H1 (cell line): ENCODE measurements at regions not wholly inside any gene's neighbourhood (a gene's known extent, or its start where the extent isn't known, plus 50 kb on each side); places are given as distances from the start of the nearest gene placed in this dataset.
A peak's percentile ranks its signal among the peaks of the same experiment; 100 is the strongest.

Source experiments
- CTCF ChIA-PET: fragments of 300-600 bp; sonication (Branson Sonifier 250); formaldehyde crosslinking; loops from one replicate; lab custom pipeline; 2021; ENCODE audit not compliant: partially characterized antibody; lab: Charles Lee
- POLR2A ChIA-PET: fragments of 300-600 bp; sonication (Branson Sonifier 250); formaldehyde crosslinking; loops from one replicate; lab custom pipeline; 2021; ENCODE audit warnings: inconsistent platforms; ENCODE audit not compliant: partially characterized antibody; lab: Charles Lee
- DNase-seq, 2 experiments: peaks; one replicate each; pipeline versions ENCODE4 v3.0.0 to v3.0.0-alpha.2; 2010 to 2022; ENCODE audit warnings: low spot score in 2 of 2, low read depth in 1 of 2, mixed read lengths in 1 of 2
- FAIRE-seq: peaks from 2 replicates; lab custom pipeline; 2011; peaks lifted over from hg19 to GRCh38; lab: Jason Lieb, UNC
- H2AFZ ChIP-seq: 2 replicates; pipeline ENCODE4 v1.8.1; 2012; ENCODE audit warnings: low read length, inconsistent platforms
- H2AK5ac ChIP-seq: 2 replicates; pipeline ENCODE4 v1.6.1; 2013; ENCODE audit warnings: low read depth, low read length
- H2BK120ac ChIP-seq: replicated peaks from 2 replicates; pipeline ENCODE3; 2013; ENCODE audit warnings: low read depth, low read length, inconsistent platforms
- H2BK12ac ChIP-seq: 2 replicates; pipeline ENCODE4 v1.6.1; 2013; ENCODE audit warnings: low read depth, low read length
- H2BK15ac ChIP-seq: 2 replicates; pipeline ENCODE4 v1.6.1; 2013; ENCODE audit warnings: low read length
- H2BK20ac ChIP-seq: 2 replicates; pipeline ENCODE4 v1.6.1; 2013; ENCODE audit warnings: low read length
- H2BK5ac ChIP-seq: 2 replicates; pipeline ENCODE4 v1.6.1; 2013; ENCODE audit warnings: low read depth, low read length
- H3K14ac ChIP-seq: 2 replicates; pipeline ENCODE4 v1.6.1; 2013; ENCODE audit warnings: inconsistent platforms; ENCODE audit not compliant: insufficient read length
- H3K18ac ChIP-seq: 2 replicates; pipeline ENCODE4 v1.6.1; 2013; ENCODE audit warnings: low read length; ENCODE audit errors: extremely low read depth
- H3K23ac ChIP-seq: 2 replicates; pipeline ENCODE4 v1.6.1; 2013; ENCODE audit warnings: inconsistent platforms; ENCODE audit not compliant: insufficient read length
- H3K23me2 ChIP-seq: 2 replicates; pipeline ENCODE4 v1.6.1; 2013; ENCODE audit warnings: low read depth, low read length
- H3K27ac ChIP-seq: 2 replicates; pipeline ENCODE4 v1.6.1; 2011; ENCODE audit warnings: low read depth, low read length, inconsistent platforms
- H3K27me3 ChIP-seq, 4 experiments: replicated peaks in 1 of 4; 1 replicate in 1 of 4; 2 replicates in 3 of 4; pipeline versions ENCODE4 v1.6.1 to v1.8.1; 2011 to 2013; ENCODE audit warnings: low read length in 3 of 4, mild to moderate bottlenecking in 3 of 4, inconsistent platforms in 2 of 4, mixed read lengths in 2 of 4, moderate library complexity in 1 of 4; ENCODE audit not compliant: control insufficient read depth in 3 of 4, insufficient read depth in 3 of 4; ENCODE audit errors: extremely low read depth in 1 of 4
- H3K36me3 ChIP-seq, 4 experiments: 2 replicates each; pipeline versions ENCODE4 v1.6.1 to v1.8.1; 2011 to 2013; ENCODE audit warnings: mild to moderate bottlenecking in 4 of 4, low read length in 3 of 4, moderate library complexity in 2 of 4, control low read depth in 1 of 4, inconsistent platforms in 1 of 4; ENCODE audit not compliant: insufficient read depth in 4 of 4, control insufficient read depth in 2 of 4
- H3K4ac ChIP-seq: replicated peaks from 2 replicates; pipeline ENCODE3; 2013; ENCODE audit warnings: low read length, low read depth, mixed read lengths, inconsistent platforms; ENCODE audit not compliant: insufficient read length
- H3K4me1 ChIP-seq, 4 experiments: replicated peaks in 1 of 4; 1 replicate in 1 of 4; 2 replicates in 3 of 4; pipeline versions ENCODE4 v1.6.1 to v1.8.1; 2011 to 2013; ENCODE audit warnings: low read length in 3 of 4, inconsistent platforms in 2 of 4, mixed read lengths in 1 of 4; ENCODE audit not compliant: insufficient read depth in 4 of 4, control insufficient read depth in 3 of 4
- H3K4me2 ChIP-seq, 2 experiments: 2 replicates each; pipeline versions ENCODE4 v1.6.1 to v1.8.1; 2011 to 2013; ENCODE audit warnings: low read depth in 2 of 2, low read length in 2 of 2, control low read depth in 1 of 2, inconsistent platforms in 1 of 2, mild to moderate bottlenecking in 1 of 2; ENCODE audit not compliant: insufficient read depth in 1 of 2
- H3K4me3 ChIP-seq, 4 experiments: fragments of 200-600, 300-600 bp in 1 of 4; sonication (generic), shearing (Covaris generic), sonication (Bioruptor Twin) in 1 of 4; 2 replicates each; pipeline versions ENCODE4 v1.5.1 to v1.8.1; 2011 to 2016; ENCODE audit warnings: low read length in 4 of 4, low read depth in 3 of 4, control low read depth in 2 of 4, inconsistent platforms in 2 of 4, mild to moderate bottlenecking in 2 of 4, mixed read lengths in 1 of 4, moderate library complexity in 1 of 4; ENCODE audit not compliant: insufficient read depth in 2 of 4; ENCODE audit errors: extremely low read depth in 1 of 4
- H3K56ac ChIP-seq: replicated peaks from 2 replicates; pipeline ENCODE3; 2013; ENCODE audit warnings: low read depth, mild to moderate bottlenecking, mixed read lengths, low read length, inconsistent platforms; ENCODE audit not compliant: insufficient read length
- H3K79me1 ChIP-seq: 2 replicates; pipeline ENCODE4 v1.6.1; 2013; ENCODE audit warnings: low read depth, low read length, control low read depth
- H3K79me2 ChIP-seq, 2 experiments: 2 replicates each; pipeline versions ENCODE4 v1.6.1 to v1.8.1; 2012 to 2013; ENCODE audit warnings: low read length in 2 of 2, mild to moderate bottlenecking in 2 of 2, inconsistent platforms in 1 of 2; ENCODE audit not compliant: insufficient read depth in 2 of 2, control insufficient read depth in 1 of 2
- H3K9ac ChIP-seq, 4 experiments: replicated peaks in 1 of 4; 1 replicate in 1 of 4; 2 replicates in 3 of 4; pipeline versions ENCODE4 v1.6.1 to v1.8.1; 2011 to 2013; ENCODE audit warnings: low read depth in 3 of 4, low read length in 3 of 4, control low read depth in 2 of 4, mild to moderate bottlenecking in 2 of 4, moderate library complexity in 2 of 4, inconsistent platforms in 1 of 4; ENCODE audit errors: extremely low read depth in 1 of 4
- H3K9me3 ChIP-seq, 2 experiments: 2 replicates each; pipeline versions ENCODE4 v1.6.1 to v1.8.1; 2012 to 2013; ENCODE audit warnings: mild to moderate bottlenecking in 2 of 2, moderate library complexity in 2 of 2, control low read depth in 1 of 2, inconsistent platforms in 1 of 2, low read depth in 1 of 2, low read length in 1 of 2, mixed read lengths in 1 of 2; ENCODE audit not compliant: insufficient read depth in 2 of 2
- H4K20me1 ChIP-seq, 2 experiments: replicated peaks in 1 of 2; 2 replicates each; pipeline versions ENCODE3 to v1.8.1; 2011 to 2013; ENCODE audit warnings: inconsistent platforms in 2 of 2, low read length in 2 of 2, mild to moderate bottlenecking in 1 of 2; ENCODE audit not compliant: insufficient read depth in 2 of 2, control insufficient read depth in 1 of 2
- H4K5ac ChIP-seq: 2 replicates; pipeline ENCODE4 v1.6.1; 2013; ENCODE audit warnings: low read length, low read depth, mixed read lengths, inconsistent platforms; ENCODE audit not compliant: insufficient read length
- H4K8ac ChIP-seq: 2 replicates; pipeline ENCODE4 v1.8.0; 2013; ENCODE audit warnings: mild to moderate bottlenecking, moderate library complexity, low read length, inconsistent platforms; ENCODE audit not compliant: insufficient read depth; ENCODE audit errors: extremely low read depth
- H4K91ac ChIP-seq: replicated peaks from 2 replicates; pipeline ENCODE3; 2013; ENCODE audit warnings: low read length, mixed read lengths, inconsistent platforms; ENCODE audit not compliant: insufficient read length
- POLR2A ChIP-seq, 2 experiments: IDR thresholded peaks; 1 replicate in 1 of 2; 2 replicates in 1 of 2; pipeline ENCODE4 v1.6.1; 2011; ENCODE audit warnings: low read depth in 2 of 2, low read length in 2 of 2, mild to moderate bottlenecking in 2 of 2; ENCODE audit errors: control extremely low read depth in 1 of 2
- RAD21 ChIP-seq, 2 experiments: IDR thresholded peaks in 1 of 2; conservative IDR thresholded peaks in 1 of 2; 2 replicates each; pipeline ENCODE4 v1.6.1; 2011; ENCODE audit warnings: low read depth in 2 of 2, low read length in 2 of 2, improper control_type of control experiment in 1 of 2, inconsistent platforms in 1 of 2, mild to moderate bottlenecking in 1 of 2, moderate library complexity in 1 of 2
- WGBS, 2 experiments: shearing (Covaris generic) in 1 of 2; methylation state at CpG; one replicate each; pipeline versions ENCODE4 v1.1.6 to v1.1.7; 2013 to 2015; ENCODE audit warnings: low lambda C conversion rate in 2 of 2, mixed read lengths in 2 of 2, inconsistent platforms in 1 of 2, low coverage in 1 of 2, missing lambda C conversion rate in 1 of 2; ENCODE audit not compliant: insufficient replicate concordance in 2 of 2, insufficient coverage in 1 of 2, insufficient read length in 1 of 2; ENCODE audit errors: extremely low coverage in 1 of 2, missing lambda C conversion rate in 1 of 2; 5-methylcytosine and 5-hydroxymethylcytosine counted together
- TF ChIP-seq, protein P1 (sequence below): IDR thresholded peaks from 2 replicates; pipeline ENCODE4 v1.6.1; 2012; ENCODE audit warnings: inconsistent platforms

- H2BK12ac ChIP-seq: no peak overlapping the region
- no peaks in the 10 kb centered on the region for H3K9me3 ChIP-seq
- peaks cover 0 to 6% (median 1%) of the 10 kb centered on the region in 4 experiments; a peak in 3 of 7 replicates for H3K4me1 ChIP-seq
- no peaks in the 10 kb centered on the region for H3K36me3 ChIP-seq
- no peaks in the 10 kb centered on the region for H3K79me1 ChIP-seq
- no peak overlapping the region for H2BK5ac ChIP-seq
- no peak overlapping the region for H3K4me2 ChIP-seq
- no peak overlapping the region for H3K14ac ChIP-seq
- no peak overlapping the region for H3K4me3 ChIP-seq
- H4K91ac ChIP-seq: peak overlapping the region; percentile 37
- H3K27ac ChIP-seq: no peak overlapping the region
- H2BK120ac ChIP-seq: no peak overlapping the region
- no peak overlapping the region for H3K23ac ChIP-seq
- no peaks in the 10 kb centered on the region for H4K20me1 ChIP-seq
- no peak for DNase-seq
- no peak overlapping the region for H3K4ac ChIP-seq
- H2BK15ac ChIP-seq: no peak overlapping the region
- H3K79me2 ChIP-seq: no peaks in the 10 kb centered on the region
- no peak overlapping the region for H2AK5ac ChIP-seq
- ChIA-PET POLR2A (no interaction called here), CTCF (interaction anchor here (1.1 kb wide), 1 partner anchor 118 kb away, joined by 4 read pairs; no protein-coding TSS in a partner anchor)
- H3K18ac ChIP-seq: no peak overlapping the region
- H3K9ac ChIP-seq: no peak overlapping the region
- no peaks in the 10 kb centered on the region for H3K23me2 ChIP-seq
- H2BK20ac ChIP-seq: 0 out of 2 replicates have a peak overlapping the region, but pooled peaks have one; percentile 32
- 0 out of 2 replicates have a peak overlapping the region, but pooled peaks have one; percentile 82 for H2AFZ ChIP-seq
- WGBS, 2 experiments: 89% methylated on average over 8 of the region's 8 CpGs; no CpG with 5 or more reads in 1 of the 2 experiments
- FAIRE-seq: no peak
- H3K27me3 ChIP-seq: no peaks in the 10 kb centered on the region
- no peak overlapping the region; the same call in 1 of the 2 replicates for H4K8ac ChIP-seq
- H3K56ac ChIP-seq: no peak overlapping the region
- no peak overlapping the region for H4K5ac ChIP-seq
- TF ChIP-seq POLR2A (IDR thresholded peaks at IDR 0.05; ENCODE audit: control extremely low read depth in 1 of 2, low read depth in 2 of 2, low read length in 2 of 2) (no peak), RAD21 (IDR thresholded peaks at IDR 0.05 in 1 of 2, conservative IDR thresholded peaks at IDR 0.05 in 1 of 2; ENCODE audit: low read depth in 2 of 2, low read length in 2 of 2) (no peak)
- TF ChIP-seq, protein P1, sequence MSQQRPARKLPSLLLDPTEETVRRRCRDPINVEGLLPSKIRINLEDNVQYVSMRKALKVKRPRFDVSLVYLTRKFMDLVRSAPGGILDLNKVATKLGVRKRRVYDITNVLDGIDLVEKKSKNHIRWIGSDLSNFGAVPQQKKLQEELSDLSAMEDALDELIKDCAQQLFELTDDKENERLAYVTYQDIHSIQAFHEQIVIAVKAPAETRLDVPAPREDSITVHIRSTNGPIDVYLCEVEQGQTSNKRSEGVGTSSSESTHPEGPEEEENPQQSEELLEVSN: peak; percentile 56
Measured at GRCh38 chr2:136245211-136245610, 127.3 kb upstream of the CXCR4 start.
